Panc1 (cell line): ENCODE measurements at regions not wholly inside any gene's neighbourhood (a gene's known extent, or its start where the extent isn't known, plus 50 kb on each side); places are given as distances from the start of the nearest gene placed in this dataset.

Source experiments
- CTCF ChIP-seq: fragments of 450-650 bp; IDR thresholded peaks from 2 replicates; pipeline ENCODE4 v1.5.1; 2017; ENCODE audit warnings: mild to moderate bottlenecking
- REST ChIP-seq, 2 experiments: IDR thresholded peaks; 2 replicates each; pipeline ENCODE4 v1.6.1; 2011 to 2012; ENCODE audit warnings: low read depth in 2 of 2, control low read depth in 1 of 2, low read length in 1 of 2, mild to moderate bottlenecking in 1 of 2, moderate library complexity in 1 of 2; ENCODE audit not compliant: insufficient read depth in 1 of 2

GRCh38 chr2:164006704-164007103, 270.9 kb upstream of the FIGN start:
- TF ChIP-seq CTCF (no peak), REST (IDR thresholded peaks at IDR 0.05; ENCODE audit: insufficient read depth in 1 of 2, low read depth in 2 of 2, low read length in 1 of 2) (no peak)
